ENCODE measurements at regions not wholly inside any gene's neighbourhood (a gene's known extent, or its start where the extent isn't known, plus 50 kb on each side); places are given as distances from the start of the nearest gene placed in this dataset.
A peak's percentile ranks its signal among the peaks of the same experiment; 100 is the strongest.
"Not testable (repeated sequence)": the region's sequence is repeated elsewhere in the genome, so short reads cannot be mapped to it uniquely, and the experiment has no call there.

- no peak for DNase-seq
- H3K36me3 ChIP-seq = no peaks in the 10 kb centered on the region
- no peaks in the 10 kb centered on the region for H3K27me3 ChIP-seq
- TF ChIP-seq CTCF (IDR thresholded peaks at IDR 0.05) (no peak), EP300 (IDR thresholded peaks at IDR 0.05) (no peak), POLR2A (IDR thresholded peaks at IDR 0.05) (no peak)
- H3K4me3 ChIP-seq = no peak overlapping the region
- intact Hi-C loops (cut with DNase I) = loop anchor here in 2 of 4 donors (10.0 kb wide), 1 partner anchor 89 kb away; no protein-coding TSS in a partner anchor
- WGBS, 3 donors = 48 to 70% (median 61%) methylated on average over 9 of the region's 9 CpGs
- H3K9me3 ChIP-seq = no peaks in the 10 kb centered on the region
- H3K4me1 ChIP-seq (ENCODE audit: insufficient read depth) = peaks cover 4% of the 10 kb centered on the region
- no peak overlapping the region for H3K27ac ChIP-seq
Measured at GRCh38 chr12:34126239-34126641, 103.9 kb downstream of the ALG10 start.

- Histone ChIP-seq H3K27me3 (no peaks in the 10 kb centered on the region), H3K27ac (no peak overlapping the region), H3K9me3 (no peaks in the 10 kb centered on the region), H3K36me3 (no peaks in the 10 kb centered on the region), H3K4me1 (ENCODE audit: insufficient read depth) (peaks cover 4% of the 10 kb centered on the region), H3K4me3 (no peak overlapping the region)
- WGBS, 3 donors = 67 to 82% (median 80%) methylated on average over 1 of the region's 1 CpG
- intact Hi-C loops (cut with DNase I) = loop anchor here in 2 of 4 donors (10.0 kb wide), 1 partner anchor 88 kb away; no protein-coding TSS in a partner anchor
- DNase-seq = no peak
- TF ChIP-seq POLR2A (IDR thresholded peaks at IDR 0.05) (no peak), CTCF (IDR thresholded peaks at IDR 0.05) (no peak), EP300 (IDR thresholded peaks at IDR 0.05) (no peak)
Measured at GRCh38 chr12:34126805-34127204, 104.5 kb downstream of the ALG10 start.

GRCh38 chr12:34127379-34127778 is 105.1 kb downstream of the ALG10 start:
- 8 to 23% (median 14%) methylated on average over 2 of the region's 2 CpGs for WGBS, 3 donors

GRCh38 chr12:34142430-34142829 is 120.1 kb downstream of the ALG10 start:
- Histone ChIP-seq H3K4me1 (ENCODE audit: insufficient read depth) (no peaks in the 10 kb centered on the region), H3K9me3 (no peaks in the 10 kb centered on the region), H3K27me3 (no peaks in the 10 kb centered on the region), H3K27ac (no peak overlapping the region), H3K36me3 (no peaks in the 10 kb centered on the region), H3K4me3 (no peak overlapping the region)
- intact Hi-C loops (cut with DNase I) = no loop called here
- TF ChIP-seq EP300 (IDR thresholded peaks at IDR 0.05) (no peak), POLR2A (IDR thresholded peaks at IDR 0.05) (no peak), CTCF (IDR thresholded peaks at IDR 0.05) (no peak)
- DNase-seq = no peak
- 76 to 84% (median 84%) methylated on average over 11 of the region's 11 CpGs for WGBS, 3 donors

More at GRCh38 chr12:34127379-34127778, 105.1 kb downstream of the ALG10 start:
- DNase-seq; H3K4me3 ChIP-seq; H3K27me3 ChIP-seq; H3K9me3 ChIP-seq; H3K36me3 ChIP-seq; H3K4me1 ChIP-seq (ENCODE audit: insufficient read depth); H3K27ac ChIP-seq: not testable (repeated sequence)
- intact Hi-C loops (cut with DNase I) = loop anchor here in 2 of 4 donors (10.0 kb wide), 1 partner anchor 87 kb away; no protein-coding TSS in a partner anchor

- H3K27ac ChIP-seq = peak overlapping the region in 1 of 2 donors; percentile 15
- no peak overlapping the region for H3K4me3 ChIP-seq
- H3K9me3 ChIP-seq = no peaks in the 10 kb centered on the region
- no peaks in the 10 kb centered on the region for H3K27me3 ChIP-seq
- peaks cover 3% of the 10 kb centered on the region for H3K4me1 ChIP-seq (ENCODE audit: insufficient read depth)
- DNase-seq = no peak
- H3K36me3 ChIP-seq = no peaks in the 10 kb centered on the region
- TF ChIP-seq CTCF (IDR thresholded peaks at IDR 0.05) (no peak), POLR2A (IDR thresholded peaks at IDR 0.05) (no peak)
- intact Hi-C loops (cut with DNase I) = no loop called here
Measured at GRCh38 chr12:34151019-34151418, 128.7 kb downstream of the ALG10 start.
